Smooth muscle cell (in vitro differentiated cells): ENCODE measurements at regions not wholly inside any gene's neighbourhood (a gene's known extent, or its start where the extent isn't known, plus 50 kb on each side); places are given as distances from the start of the nearest gene placed in this dataset.

Experiments
- DNase-seq: peaks from one replicate; lab custom pipeline; 2025; ENCODE audit not compliant: unreplicated experiment; lab: John Stamatoyannopoulos, UW
- H2AFZ ChIP-seq: fragments of 200-600 bp; sonication (generic); 2 replicates; pipeline ENCODE4 v1.6.0; 2016; ENCODE audit warnings: antibody characterized with exemption, low read depth, mild to moderate bottlenecking
- H3F3A ChIP-seq: fragments of 200-600 bp; sonication (generic); 2 replicates; pipeline ENCODE4 v1.6.0; 2017; ENCODE audit warnings: antibody characterized with exemption, low read depth
- H3K27ac ChIP-seq: fragments of 200-600 bp; sonication (generic); 2 replicates; pipeline ENCODE4 v1.5.1; 2016; ENCODE audit warnings: low read depth, mild to moderate bottlenecking
- H3K27me3 ChIP-seq: fragments of 200-600 bp; sonication (generic); 2 replicates; pipeline ENCODE4 v1.6.1; 2016; ENCODE audit warnings: low read depth, mild to moderate bottlenecking
- H3K36me3 ChIP-seq: fragments of 200-600 bp; sonication (generic); 2 replicates; pipeline ENCODE4 v1.5.1; 2016; ENCODE audit warnings: low read depth
- H3K4me1 ChIP-seq: fragments of 200-600 bp; sonication (generic); 2 replicates; pipeline ENCODE4 v1.5.1; 2016; ENCODE audit warnings: low read depth
- H3K4me2 ChIP-seq: fragments of 200-600 bp; sonication (generic); 2 replicates; pipeline ENCODE4 v1.6.0; 2016; ENCODE audit warnings: mild to moderate bottlenecking
- H3K4me3 ChIP-seq: fragments of 200-600 bp; sonication (generic); 2 replicates; pipeline ENCODE4 v1.5.1; 2016; ENCODE audit warnings: mild to moderate bottlenecking
- H3K79me2 ChIP-seq: fragments of 200-600 bp; sonication (generic); 2 replicates; pipeline ENCODE4 v1.6.0; 2016; ENCODE audit warnings: low read depth, mild to moderate bottlenecking
- H3K9ac ChIP-seq: fragments of 200-600 bp; sonication (generic); 2 replicates; pipeline ENCODE4 v1.6.0; 2016; ENCODE audit warnings: low read depth
- H3K9me3 ChIP-seq: fragments of 200-600 bp; sonication (generic); replicated peaks from 2 replicates; pipeline ENCODE4 v1.5.1; 2016; ENCODE audit warnings: low read depth
- H4K20me1 ChIP-seq: fragments of 200-600 bp; sonication (generic); 2 replicates; pipeline ENCODE4 v1.6.0; 2016; ENCODE audit warnings: low read depth
- CTCF ChIP-seq: fragments of 200-600 bp; sonication (generic); IDR thresholded peaks from 2 replicates; pipeline ENCODE4 v1.5.1; 2017; ENCODE audit warnings: borderline replicate concordance, mild to moderate bottlenecking, antibody characterized with exemption; ENCODE audit not compliant: insufficient read depth, poor library complexity, severe bottlenecking
- WGBS: methylation state at CpG from one replicate; pipeline ENCODE4 v1.1.7; 2016; ENCODE audit warnings: low lambda C conversion rate; 5-methylcytosine and 5-hydroxymethylcytosine counted together

GRCh38 chr11:28837599-28837998, 729.4 kb downstream of the METTL15 start:
- H3K9me3 ChIP-seq: no peaks in the 10 kb centered on the region
- no peak overlapping the region for H2AFZ ChIP-seq
- H3F3A ChIP-seq: peaks cover 17% of the 10 kb centered on the region
- peak overlapping the region; percentile 86 for H3K27ac ChIP-seq
- peak overlapping the region; percentile 19 for H3K4me2 ChIP-seq
- H3K79me2 ChIP-seq: no peaks in the 10 kb centered on the region
- DNase-seq: no peak
- TF ChIP-seq CTCF: no peak
- no peaks in the 10 kb centered on the region for H3K27me3 ChIP-seq
- H3K4me1 ChIP-seq: peaks cover 26% of the 10 kb centered on the region
- no peak overlapping the region for H3K4me3 ChIP-seq
- WGBS: 89% methylated on average over 8 of the region's 8 CpGs
- H4K20me1 ChIP-seq: no peaks in the 10 kb centered on the region
- H3K9ac ChIP-seq: peak overlapping the region; percentile 22
- H3K36me3 ChIP-seq: no peaks in the 10 kb centered on the region

- Histone ChIP-seq H3F3A (peaks cover 17% of the 10 kb centered on the region), H3K4me3 (no peak overlapping the region), H3K4me2 (peak overlapping the region; percentile 68), H3K36me3 (no peaks in the 10 kb centered on the region), H2AFZ (no peak overlapping the region), H3K9ac (peak overlapping the region; percentile 22), H4K20me1 (no peaks in the 10 kb centered on the region), H3K4me1 (peaks cover 26% of the 10 kb centered on the region), H3K27ac (peak overlapping the region; percentile 86), H3K79me2 (no peaks in the 10 kb centered on the region), H3K27me3 (no peaks in the 10 kb centered on the region), H3K9me3 (no peaks in the 10 kb centered on the region)
- WGBS: 8% methylated on average over 4 of the region's 4 CpGs
- no peak for DNase-seq
- TF ChIP-seq CTCF: no peak
These were observed 728.3 kb downstream of the METTL15 start for GRCh38 chr11:28836285-28837081.

GRCh38 chr11:28835790-28836189, 727.6 kb downstream of the METTL15 start:
- DNase-seq: no peak
- H3K36me3 ChIP-seq: no peaks in the 10 kb centered on the region
- no peak overlapping the region for H2AFZ ChIP-seq
- peak overlapping the region; percentile 86 for H3K27ac ChIP-seq
- H3K4me2 ChIP-seq: peak overlapping the region; percentile 68
- no peaks in the 10 kb centered on the region for H4K20me1 ChIP-seq
- no peaks in the 10 kb centered on the region for H3K9me3 ChIP-seq
- H3K27me3 ChIP-seq: no peaks in the 10 kb centered on the region
- H3K9ac ChIP-seq: peak overlapping the region; percentile 9
- peaks cover 26% of the 10 kb centered on the region for H3K4me1 ChIP-seq
- WGBS: 13% methylated on average over 3 of the region's 3 CpGs
- no peaks in the 10 kb centered on the region for H3K79me2 ChIP-seq
- peaks cover 17% of the 10 kb centered on the region for H3F3A ChIP-seq
- no peak for TF ChIP-seq CTCF
- no peak overlapping the region for H3K4me3 ChIP-seq

- no peaks in the 10 kb centered on the region for H3K27me3 ChIP-seq
- no peak for DNase-seq
- peaks cover 26% of the 10 kb centered on the region for H3K4me1 ChIP-seq
- H3K9ac ChIP-seq: peak overlapping the region; percentile 9
- no peak overlapping the region for H3K4me3 ChIP-seq
- no peaks in the 10 kb centered on the region for H3K9me3 ChIP-seq
- H3K79me2 ChIP-seq: no peaks in the 10 kb centered on the region
- peak overlapping the region; percentile 68 for H3K4me2 ChIP-seq
- no peak for TF ChIP-seq CTCF
- H2AFZ ChIP-seq: no peak overlapping the region
- H3K36me3 ChIP-seq: no peaks in the 10 kb centered on the region
- H3F3A ChIP-seq: peaks cover 17% of the 10 kb centered on the region
- H3K27ac ChIP-seq: peak overlapping the region; percentile 86
- no peaks in the 10 kb centered on the region for H4K20me1 ChIP-seq
These were observed 727.1 kb downstream of the METTL15 start for GRCh38 chr11:28835317-28835716.
